Choroid plexus epithelial cell (primary cell): ENCODE measurements at regions not wholly inside any gene's neighbourhood (a gene's known extent, or its start where the extent isn't known, plus 50 kb on each side); places are given as distances from the start of the nearest gene placed in this dataset.
"Not testable (repeated sequence)": the region's sequence is repeated elsewhere in the genome, so short reads cannot be mapped to it uniquely, and the experiment has no call there.

Experiments
- DNase-seq: peaks from one replicate; pipeline ENCODE4 v3.0.0-alpha.2; 2010; ENCODE audit warnings: low read depth
- H3K4me3 ChIP-seq: 2 replicates; pipeline ENCODE4 v1.5.1; 2011; ENCODE audit warnings: low read depth, mild to moderate bottlenecking, control low read depth, low read length, moderate library complexity
- TF ChIP-seq, protein P1 (sequence below): conservative IDR thresholded peaks from 2 replicates; pipeline ENCODE4 v1.5.1; 2011; ENCODE audit warnings: low read depth, mild to moderate bottlenecking, control low read depth, inconsistent platforms, low read length, moderate library complexity

DNA sequence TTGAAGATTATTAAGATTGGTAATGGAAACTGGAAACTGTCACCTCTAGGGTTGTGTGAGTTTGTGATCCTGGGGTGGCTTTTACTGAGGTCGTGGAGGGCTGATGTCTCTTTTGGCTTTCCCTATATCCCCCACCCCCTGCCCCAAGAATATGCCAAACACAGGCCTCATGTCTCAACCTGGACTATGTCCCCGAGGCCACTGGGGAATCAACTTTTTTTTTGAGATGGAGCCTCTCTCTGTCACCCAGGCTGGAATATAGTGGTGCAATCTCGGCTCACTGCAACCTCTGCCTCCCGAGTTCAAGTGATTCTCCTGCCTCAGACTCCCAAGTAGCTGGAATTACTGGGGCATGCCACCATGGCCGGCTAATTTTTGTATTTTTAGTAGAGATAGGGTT is 83.3 kb upstream of the RALGAPA2 start:
- DNase-seq: no peak
- TF ChIP-seq, protein P1, sequence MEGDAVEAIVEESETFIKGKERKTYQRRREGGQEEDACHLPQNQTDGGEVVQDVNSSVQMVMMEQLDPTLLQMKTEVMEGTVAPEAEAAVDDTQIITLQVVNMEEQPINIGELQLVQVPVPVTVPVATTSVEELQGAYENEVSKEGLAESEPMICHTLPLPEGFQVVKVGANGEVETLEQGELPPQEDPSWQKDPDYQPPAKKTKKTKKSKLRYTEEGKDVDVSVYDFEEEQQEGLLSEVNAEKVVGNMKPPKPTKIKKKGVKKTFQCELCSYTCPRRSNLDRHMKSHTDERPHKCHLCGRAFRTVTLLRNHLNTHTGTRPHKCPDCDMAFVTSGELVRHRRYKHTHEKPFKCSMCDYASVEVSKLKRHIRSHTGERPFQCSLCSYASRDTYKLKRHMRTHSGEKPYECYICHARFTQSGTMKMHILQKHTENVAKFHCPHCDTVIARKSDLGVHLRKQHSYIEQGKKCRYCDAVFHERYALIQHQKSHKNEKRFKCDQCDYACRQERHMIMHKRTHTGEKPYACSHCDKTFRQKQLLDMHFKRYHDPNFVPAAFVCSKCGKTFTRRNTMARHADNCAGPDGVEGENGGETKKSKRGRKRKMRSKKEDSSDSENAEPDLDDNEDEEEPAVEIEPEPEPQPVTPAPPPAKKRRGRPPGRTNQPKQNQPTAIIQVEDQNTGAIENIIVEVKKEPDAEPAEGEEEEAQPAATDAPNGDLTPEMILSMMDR: no peak
- no peak overlapping the region for H3K4me3 ChIP-seq

DNA sequence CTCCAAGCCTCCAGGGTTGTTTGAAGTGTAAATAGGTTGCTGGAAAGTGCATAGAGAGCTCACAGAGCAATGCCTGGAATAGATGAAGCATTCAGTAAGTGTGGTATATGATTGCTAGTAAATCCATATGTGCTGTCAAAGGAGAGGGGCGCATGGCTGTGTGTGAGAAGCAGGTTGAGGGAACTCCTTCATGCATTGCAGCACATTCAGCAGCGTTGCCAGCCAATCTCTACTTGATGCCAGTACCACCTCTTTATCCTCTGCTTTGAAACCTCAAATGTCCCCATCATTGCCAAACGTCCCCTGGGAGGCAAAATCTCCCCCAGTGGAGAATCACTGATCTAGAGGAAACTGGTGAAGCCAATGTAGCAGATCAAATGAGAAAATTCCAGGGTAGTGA is 82.7 kb upstream of the RALGAPA2 start:
- no peak overlapping the region for H3K4me3 ChIP-seq
- no peak for DNase-seq
- TF ChIP-seq, protein P1: no peak

DNA sequence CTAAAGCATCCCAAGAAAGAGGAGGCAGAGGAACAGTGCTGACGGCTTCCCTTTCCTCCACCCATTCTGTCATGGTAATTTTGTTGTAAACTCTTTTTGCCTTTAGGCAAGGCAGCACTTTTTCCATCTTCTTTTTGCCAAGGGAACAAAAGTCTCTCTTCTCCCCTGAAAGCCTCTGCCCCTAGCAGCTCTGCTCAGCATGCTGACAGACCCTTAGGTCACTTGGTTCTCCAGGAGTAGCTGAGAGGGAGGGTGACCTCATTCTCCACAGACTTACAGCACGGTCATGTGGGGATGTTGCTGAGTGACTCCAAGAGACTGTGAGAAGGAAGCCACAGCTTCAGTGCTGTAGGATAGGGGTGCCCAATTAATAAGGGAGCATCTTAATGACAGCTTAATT is 81.1 kb upstream of the RALGAPA2 start:
- H3K4me3 ChIP-seq: no peak overlapping the region
- no peak for DNase-seq
- TF ChIP-seq, protein P1: no peak

DNA sequence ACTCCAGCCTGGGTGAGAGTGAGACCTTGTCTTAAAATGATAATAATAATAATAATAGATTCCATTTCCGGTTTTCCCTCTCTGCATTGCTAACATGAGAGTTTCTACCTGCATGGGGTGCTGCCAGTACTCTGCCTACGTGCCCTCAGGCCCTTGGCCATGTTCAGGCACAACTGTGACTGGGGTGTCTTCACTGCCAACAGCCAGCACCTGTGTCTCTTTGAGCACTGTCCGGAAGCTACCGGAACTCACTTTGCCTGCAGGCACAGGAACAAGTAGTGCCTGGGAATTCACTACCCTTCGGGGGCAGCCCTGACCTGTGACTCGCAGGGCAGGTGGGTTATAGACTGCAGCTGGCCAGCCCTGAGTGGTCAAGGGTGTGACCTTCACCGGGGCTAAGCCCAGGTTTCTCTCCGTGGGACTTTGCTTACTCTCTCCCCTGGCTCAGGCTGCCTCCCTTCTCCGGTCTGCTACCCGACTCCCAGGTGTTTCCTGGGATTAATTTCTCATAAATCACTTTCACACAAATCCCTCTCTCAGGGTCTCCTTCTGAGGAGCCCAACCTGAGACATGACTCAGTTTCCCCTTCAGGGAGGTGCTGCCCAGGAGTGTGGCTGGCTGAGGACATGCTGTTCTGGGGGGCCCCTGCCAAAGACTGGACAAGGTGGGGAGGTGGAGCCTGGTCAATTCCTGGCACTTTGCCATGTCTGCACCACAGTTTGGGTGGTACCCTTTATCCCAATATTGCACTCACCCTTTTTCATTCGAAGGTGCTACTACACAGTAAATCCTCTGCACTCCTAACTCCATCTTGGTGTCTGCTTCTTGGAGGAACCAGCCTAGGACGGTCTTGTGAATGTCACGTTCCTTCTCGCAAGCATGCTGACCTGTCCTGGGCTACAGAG is 79.5 kb upstream of the RALGAPA2 start:
- TF ChIP-seq, protein P1: no peak
- H3K4me3 ChIP-seq: no peak overlapping the region
- DNase-seq: no peak

DNA sequence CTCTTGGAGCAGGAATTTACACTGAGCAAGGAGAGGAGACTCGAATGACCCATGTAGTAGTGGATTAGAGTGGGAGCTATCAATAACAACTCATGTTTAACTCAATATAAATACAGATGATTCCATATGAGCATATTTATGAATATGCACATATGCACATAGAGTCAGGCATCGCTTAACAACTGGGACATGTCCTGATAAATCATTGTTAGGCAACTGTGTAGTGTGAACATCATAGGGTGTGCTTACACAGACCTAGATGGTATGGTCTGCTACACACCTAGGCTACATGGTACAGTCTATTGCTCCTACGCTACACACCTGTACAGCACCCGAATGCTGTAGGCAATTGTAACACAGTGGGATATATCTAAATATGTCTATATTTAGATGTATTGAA is 75.9 kb upstream of the RALGAPA2 start:
- H3K4me3 ChIP-seq: no peak overlapping the region
- no peak for DNase-seq
- TF ChIP-seq, protein P1: no peak

DNA sequence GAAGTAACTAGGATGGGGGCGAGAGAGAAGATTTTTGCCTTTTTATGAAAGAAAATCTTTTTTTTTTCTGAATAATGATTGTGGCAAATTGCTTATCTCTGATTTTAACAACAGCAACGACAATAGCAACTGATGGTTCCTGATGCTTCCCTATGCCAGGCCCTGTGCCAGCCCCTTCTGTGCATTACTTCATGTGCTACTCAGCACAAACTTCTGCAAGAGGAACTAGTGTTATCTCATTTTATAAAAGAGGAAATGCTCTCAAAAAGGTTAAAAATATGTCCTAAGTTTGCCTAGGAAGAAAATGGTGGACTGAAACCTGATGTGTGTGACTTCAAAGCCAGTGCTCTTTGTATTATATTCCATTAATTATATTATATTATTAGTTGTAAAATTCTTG is 74.0 kb upstream of the RALGAPA2 start:
- no peak overlapping the region for H3K4me3 ChIP-seq
- TF ChIP-seq, protein P1: no peak
- no peak for DNase-seq

DNA sequence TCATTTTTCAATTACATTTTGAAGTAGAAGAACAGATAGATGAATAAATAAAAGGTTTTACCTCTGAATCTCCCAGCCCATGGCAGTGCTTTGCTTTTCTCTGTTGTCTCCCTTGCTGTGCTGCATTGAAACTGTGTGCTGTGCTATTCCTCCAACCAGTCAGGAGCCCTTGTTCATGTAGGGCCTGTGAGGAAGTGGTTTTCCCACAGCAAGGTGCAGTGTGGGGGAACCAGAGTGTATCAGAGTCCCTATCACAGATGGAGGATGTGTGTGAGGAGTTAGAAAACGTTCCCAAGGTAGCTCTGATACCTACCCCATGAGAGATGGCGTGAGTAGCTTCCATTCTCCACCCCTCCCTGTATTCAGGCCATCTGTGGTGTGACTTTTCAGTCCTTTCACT is 72.8 kb upstream of the RALGAPA2 start:
- TF ChIP-seq, protein P1: no peak
- DNase-seq: no peak
- H3K4me3 ChIP-seq: no peak overlapping the region

DNA sequence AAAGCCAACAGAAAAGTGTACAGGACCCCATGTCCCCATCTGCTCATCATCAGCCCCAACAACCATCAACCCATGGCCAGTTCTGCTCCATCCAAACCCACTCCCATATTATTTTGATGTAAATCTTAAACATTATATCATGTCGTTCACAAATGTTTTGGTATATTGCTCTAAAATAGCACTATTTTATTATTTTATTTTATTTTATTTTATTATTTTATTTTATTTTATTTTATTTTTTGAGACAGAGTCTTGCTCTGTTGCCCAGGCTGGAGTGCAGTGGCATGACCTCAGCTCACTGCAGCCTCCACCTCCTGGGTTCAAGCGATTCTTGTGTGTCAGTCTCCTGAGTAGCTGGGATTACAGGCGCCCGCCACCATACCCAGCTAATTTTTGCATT is 72.0 kb upstream of the RALGAPA2 start:
- not testable (repeated sequence) for H3K4me3 ChIP-seq, DNase-seq
